Erythroblast (primary cell): ENCODE measurements at regions not wholly inside any gene's neighbourhood (a gene's known extent, or its start where the extent isn't known, plus 50 kb on each side); places are given as distances from the start of the nearest gene placed in this dataset.

Experiments
- GATA1 ChIP-seq: IDR thresholded peaks from 2 replicates; pipeline ENCODE4 v1.6.1; 2011; ENCODE audit warnings: low read depth, mild to moderate bottlenecking, control low read depth, low read length, moderate library complexity
- POLR2A ChIP-seq: IDR thresholded peaks from 2 replicates; pipeline ENCODE4 v1.6.1; 2011; ENCODE audit warnings: mild to moderate bottlenecking, low read length

DNA sequence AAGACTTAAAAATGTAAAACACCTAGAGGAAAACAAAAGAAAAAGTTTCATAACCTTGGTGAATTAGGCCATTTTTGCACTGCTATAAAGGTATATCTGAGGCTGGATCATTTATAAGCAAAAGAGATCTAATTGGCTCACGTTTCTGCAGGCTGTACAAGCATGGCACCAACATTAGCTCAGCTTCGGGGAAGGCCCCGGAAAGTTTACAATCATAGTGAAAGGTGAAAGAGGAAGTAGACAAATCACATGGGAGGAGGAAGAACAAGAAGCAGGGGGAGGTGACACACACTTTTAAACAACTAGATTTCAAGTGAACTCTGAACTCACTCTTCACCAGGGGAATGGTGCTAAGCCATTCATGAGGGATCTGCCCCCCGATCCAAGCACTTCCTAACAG is 1358.5 kb upstream of the PCDH9 start:
- TF ChIP-seq POLR2A (no peak), GATA1 (no peak)
